Body of pancreas (tissue), 4 donors: ENCODE measurements at regions not wholly inside any gene's neighbourhood (a gene's known extent, or its start where the extent isn't known, plus 50 kb on each side); places are given as distances from the start of the nearest gene placed in this dataset.

ENCODE experiments used
- ATAC-seq: fragments of 150-250 bp; one replicate; pipeline ENCODE4 v1.9.1; 2016
- DNase-seq, 4 donors: peaks; one replicate each; pipeline ENCODE4 v3.0.0-alpha.2; 2019
- H3K27ac ChIP-seq, 4 donors: fragments of 200-600 bp; sonication (generic); 1 replicate in 3 of 4; 2 replicates in 1 of 4; pipeline versions ENCODE4 v1.5.1 to v1.6.1; 2016 to 2019; ENCODE audit warnings: mild to moderate bottlenecking in 1 of 4, mixed read lengths in 1 of 4, moderate library complexity in 1 of 4
- H3K27me3 ChIP-seq, 2 donors: fragments of 200-600 bp; sonication (generic); one replicate each; pipeline ENCODE4 v1.6.0; 2016; ENCODE audit warnings: mild to moderate bottlenecking in 1 of 2
- H3K36me3 ChIP-seq, 2 donors: fragments of 200-600 bp; sonication (generic); replicated peaks in 1 of 2; 2 replicates each; pipeline ENCODE4 v1.5.1; 2016; ENCODE audit warnings: low read depth in 2 of 2; ENCODE audit not compliant: insufficient read depth in 1 of 2
- H3K4me1 ChIP-seq: fragments of 200-600 bp; sonication (generic); one replicate; pipeline ENCODE4 v1.6.0; 2016
- H3K4me3 ChIP-seq, 2 donors: fragments of 200-600 bp; sonication (generic); 1 replicate in 1 of 2; 2 replicates in 1 of 2; pipeline ENCODE4 v1.5.1; 2016 to 2019
- H3K9me3 ChIP-seq, 3 donors: fragments of 200-600 bp; sonication (generic); 1 replicate in 2 of 3; 2 replicates in 1 of 3; pipeline ENCODE4 v1.5.1; 2016
- CTCF ChIP-seq, 7 experiments: fragments of 450-650 bp in 4 of 7; fragments of 200-600 bp in 3 of 7; sonication (generic) in 3 of 7; IDR thresholded peaks; one replicate each; pipeline ENCODE4 v1.5.1; 2016 to 2019; ENCODE audit warnings: antibody characterized with exemption in 7 of 7
- POLR2A ChIP-seq, 3 donors: fragments of 450-650 bp; IDR thresholded peaks; one replicate each; pipeline ENCODE4 v1.6.1; 2016; ENCODE audit warnings: antibody characterized with exemption in 3 of 3, mild to moderate bottlenecking in 2 of 3
- WGBS, 2 donors: methylation state at CpG; one replicate each; pipeline ENCODE4 v1.1.5; 2017; 5-methylcytosine and 5-hydroxymethylcytosine counted together
- intact Hi-C: fragments of 100-400 bp; cut with DNase I; formaldehyde crosslinking; loops from one replicate; pipeline ENCODE4 v1.15.1; 2023

DNA sequence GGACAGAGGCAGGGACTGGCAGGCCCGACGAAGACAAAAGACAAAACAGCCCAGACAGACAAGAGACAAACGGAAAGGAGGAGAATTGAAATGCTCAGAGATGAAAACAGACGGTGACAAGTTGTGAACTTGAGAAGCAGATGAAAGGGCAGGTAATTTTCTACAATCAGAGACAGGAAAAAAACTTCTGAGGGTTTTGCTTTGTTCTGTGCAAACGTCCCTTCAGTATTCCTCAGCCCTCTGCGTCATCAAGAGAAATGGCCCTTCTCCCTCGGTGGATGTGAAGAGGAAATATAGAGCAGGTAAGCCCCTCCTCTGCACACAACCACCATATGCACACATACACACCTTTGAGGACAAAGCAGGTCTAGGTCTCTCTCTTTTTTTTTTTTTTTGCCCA lies 206.6 kb downstream of the UACA start:
- intact Hi-C loops, result no loop called here
- H3K27ac ChIP-seq, result no peak overlapping the region
- no peaks in the 10 kb centered on the region for H3K27me3 ChIP-seq
- no peaks in the 10 kb centered on the region for H3K9me3 ChIP-seq
- TF ChIP-seq CTCF (IDR thresholded peaks at IDR 0.05) (no peak), POLR2A (IDR thresholded peaks at IDR 0.05) (no peak)
- no peaks in the 10 kb centered on the region for H3K36me3 ChIP-seq
- no peaks in the 10 kb centered on the region for H3K4me1 ChIP-seq
- no peak for DNase-seq
- no peak overlapping the region for H3K4me3 ChIP-seq
- WGBS, 2 donors, result 37 to 42% methylated on average over 7 of the region's 7 CpGs
- no peak for ATAC-seq

DNA sequence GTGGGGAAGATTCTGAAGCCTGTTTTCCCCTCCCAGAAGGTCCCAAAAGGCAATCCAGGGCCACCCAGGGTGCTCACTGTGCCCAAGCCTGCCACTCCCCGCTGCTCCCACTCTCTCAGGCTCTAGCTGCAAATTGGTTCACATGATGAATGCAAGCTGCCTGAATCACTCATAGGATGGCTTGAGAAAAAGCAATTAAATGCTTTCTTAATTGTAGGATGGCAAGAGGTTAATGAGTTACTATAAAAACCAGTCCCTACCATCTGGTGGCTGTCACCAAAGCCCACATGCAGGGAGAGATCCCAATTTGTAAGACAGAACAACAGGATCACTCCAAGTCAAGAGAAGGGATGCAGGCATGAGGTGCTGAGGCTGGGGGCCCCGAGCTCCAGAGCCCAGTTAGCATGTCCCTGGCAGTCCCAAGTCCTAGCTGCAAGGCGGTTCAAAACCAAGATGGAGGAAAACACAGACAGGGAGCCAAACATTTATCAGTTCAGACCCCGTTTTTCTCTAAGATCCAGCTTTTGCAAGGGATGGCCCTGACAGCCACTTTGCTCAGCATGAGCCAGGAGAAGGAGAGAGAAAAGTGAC lies 207.1 kb downstream of the UACA start:
- Histone ChIP-seq H3K27ac (no peak overlapping the region), H3K36me3 (no peaks in the 10 kb centered on the region), H3K27me3 (no peaks in the 10 kb centered on the region), H3K9me3 (no peaks in the 10 kb centered on the region), H3K4me3 (no peak overlapping the region), H3K4me1 (no peaks in the 10 kb centered on the region)
- no peak for DNase-seq
- 58 to 72% methylated on average over 3 to 4 of the region's 4 CpGs for WGBS, 2 donors
- ATAC-seq, result no peak
- TF ChIP-seq POLR2A (IDR thresholded peaks at IDR 0.05) (no peak), CTCF (IDR thresholded peaks at IDR 0.05) (no peak)
- intact Hi-C loops, result no loop called here

GRCh38 chr15:70555713-70556112 lies 207.6 kb downstream of the UACA start:
- WGBS, 2 donors, result 67 to 81% methylated on average over 3 of the region's 3 CpGs
- Histone ChIP-seq H3K36me3 (no peaks in the 10 kb centered on the region), H3K27me3 (no peaks in the 10 kb centered on the region), H3K4me3 (no peak overlapping the region), H3K27ac (no peak overlapping the region), H3K9me3 (no peaks in the 10 kb centered on the region), H3K4me1 (no peaks in the 10 kb centered on the region)
- ATAC-seq, result no peak
- TF ChIP-seq CTCF (IDR thresholded peaks at IDR 0.05), result no peak
- TF ChIP-seq POLR2A (IDR thresholded peaks at IDR 0.05), result no peak
- intact Hi-C loops, result no loop called here
- no peak for DNase-seq

DNA sequence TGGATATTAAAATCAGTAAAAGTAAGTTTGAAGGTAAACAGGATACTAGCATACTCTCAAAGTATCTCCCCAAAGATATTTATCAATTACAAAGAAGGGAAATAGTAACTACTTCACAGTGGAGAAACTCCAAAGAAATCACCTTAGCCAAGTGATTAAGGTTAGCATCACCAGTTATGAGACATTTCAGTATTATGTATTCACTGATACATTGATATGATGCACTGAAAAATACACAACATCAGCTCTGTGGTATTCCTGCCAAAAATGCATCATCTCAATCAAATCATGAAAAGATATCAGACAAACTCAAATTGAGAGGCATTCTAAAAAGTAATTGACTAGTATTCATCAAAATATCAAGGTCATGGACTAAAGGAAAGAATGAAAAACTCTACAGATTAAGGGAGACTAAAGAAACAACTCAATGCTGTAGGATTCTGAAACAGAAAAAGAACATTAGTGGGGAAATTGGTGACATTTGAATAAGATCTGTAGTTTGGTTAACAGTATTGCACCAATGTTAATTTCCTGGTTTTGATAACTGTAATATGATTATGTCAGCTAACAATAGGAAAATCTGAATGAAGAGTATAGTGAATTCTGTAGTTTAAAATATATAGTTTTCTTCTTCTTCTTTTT lies 215.4 kb downstream of the UACA start:
- Histone ChIP-seq H3K27ac (no peak overlapping the region), H3K9me3 (no peaks in the 10 kb centered on the region), H3K4me3 (no peak overlapping the region), H3K27me3 (no peaks in the 10 kb centered on the region), H3K4me1 (no peaks in the 10 kb centered on the region), H3K36me3 (no peaks in the 10 kb centered on the region)
- intact Hi-C loops, result no loop called here
- ATAC-seq (no peak), DNase-seq (no peak)
- no peak for TF ChIP-seq CTCF (IDR thresholded peaks at IDR 0.05)
- TF ChIP-seq POLR2A (IDR thresholded peaks at IDR 0.05), result no peak

GRCh38 chr15:70545526-70545925 lies 217.8 kb downstream of the UACA start:
- no peaks in the 10 kb centered on the region for H3K4me1 ChIP-seq
- H3K4me3 ChIP-seq, result no peak overlapping the region
- 81 to 98% methylated on average over 2 of the region's 2 CpGs for WGBS, 2 donors
- no peak for ATAC-seq
- H3K9me3 ChIP-seq, result no peaks in the 10 kb centered on the region
- no peak for DNase-seq
- no peaks in the 10 kb centered on the region for H3K36me3 ChIP-seq
- intact Hi-C loops, result no loop called here
- H3K27me3 ChIP-seq, result no peaks in the 10 kb centered on the region
- no peak for TF ChIP-seq POLR2A (IDR thresholded peaks at IDR 0.05)
- no peak for TF ChIP-seq CTCF (IDR thresholded peaks at IDR 0.05)
- no peak overlapping the region for H3K27ac ChIP-seq
